ENCODE measurements at regions not wholly inside any gene's neighbourhood (a gene's known extent, or its start where the extent isn't known, plus 50 kb on each side); places are given as distances from the start of the nearest gene placed in this dataset.
"Not testable (repeated sequence)": the region's sequence is repeated elsewhere in the genome, so short reads cannot be mapped to it uniquely, and the experiment has no call there.

- no peak for DNase-seq
These were observed 364.1 kb downstream of the TMEM38B start for GRCh38 chr9:106058460-106058859.

- DNase-seq: no peak
These were observed 365.5 kb downstream of the TMEM38B start for GRCh38 chr9:106059886-106060285.

GRCh38 chr9:106060885-106061284, 366.5 kb downstream of the TMEM38B start:
- DNase-seq: no peak

GRCh38 chr9:106062250-106062649, 367.9 kb downstream of the TMEM38B start:
- DNase-seq: no peak

GRCh38 chr9:106065136-106065535, 370.8 kb downstream of the TMEM38B start:
- no peak for DNase-seq

GRCh38 chr9:106065579-106066214, 371.4 kb downstream of the TMEM38B start:
- no peak for DNase-seq

- no peak for DNase-seq
These were observed 372.7 kb downstream of the TMEM38B start for GRCh38 chr9:106066940-106067524.

GRCh38 chr9:106069241-106069640, 374.9 kb downstream of the TMEM38B start:
- DNase-seq: no peak

- no peak for DNase-seq
These were observed 378.1 kb downstream of the TMEM38B start for GRCh38 chr9:106072421-106072820.

- no peak for DNase-seq
These were observed 379.7 kb downstream of the TMEM38B start for GRCh38 chr9:106074006-106074405.

- DNase-seq: no peak
These were observed 381.1 kb downstream of the TMEM38B start for GRCh38 chr9:106075236-106075959.

- no peak for DNase-seq
These were observed 381.6 kb downstream of the TMEM38B start for GRCh38 chr9:106075960-106076327.

GRCh38 chr9:106076711-106077110, 382.4 kb downstream of the TMEM38B start:
- DNase-seq: no peak

- DNase-seq: no peak
These were observed 383.4 kb downstream of the TMEM38B start for GRCh38 chr9:106077731-106078130.

- DNase-seq: no peak
These were observed 388.3 kb downstream of the TMEM38B start for GRCh38 chr9:106082621-106083020.

- no peak for DNase-seq
These were observed 390.4 kb downstream of the TMEM38B start for GRCh38 chr9:106084702-106085101.

GRCh38 chr9:106085479-106085878, 391.1 kb downstream of the TMEM38B start:
- DNase-seq: no peak

GRCh38 chr9:106092083-106092482, 397.7 kb downstream of the TMEM38B start:
- no peak for DNase-seq

- no peak for DNase-seq
These were observed 408.5 kb downstream of the TMEM38B start for GRCh38 chr9:106102821-106103220.

GRCh38 chr9:106104887-106105286, 410.5 kb downstream of the TMEM38B start:
- DNase-seq: no peak

GRCh38 chr9:106106396-106106795, 412.1 kb downstream of the TMEM38B start:
- DNase-seq: no peak

- no peak for DNase-seq
These were observed 413.4 kb downstream of the TMEM38B start for GRCh38 chr9:106107716-106108115.

GRCh38 chr9:106109706-106110105, 415.4 kb downstream of the TMEM38B start:
- DNase-seq: not testable (repeated sequence)

- no peak for DNase-seq
These were observed 416.1 kb downstream of the TMEM38B start for GRCh38 chr9:106110483-106110882.

Data from NCI-H2081 treated with DMSO at 0.1 percent for 48 hours (cell line).